Thyroid gland (tissue), 4 donors: ENCODE measurements at regions not wholly inside any gene's neighbourhood (a gene's known extent, or its start where the extent isn't known, plus 50 kb on each side); places are given as distances from the start of the nearest gene placed in this dataset.

Experiments
- DNase-seq, 2 donors: peaks; one replicate each; pipeline ENCODE4 v3.0.0-alpha.2; 2019
- H3K27ac ChIP-seq, 3 donors: fragments of 200-600 bp; sonication (generic); 1 replicate in 2 of 3; 2 replicates in 1 of 3; pipeline ENCODE4 v1.5.1; 2016 to 2019; ENCODE audit warnings: mild to moderate bottlenecking in 1 of 3, moderate library complexity in 1 of 3
- H3K27me3 ChIP-seq: fragments of 200-600 bp; sonication (generic); one replicate; pipeline ENCODE4 v1.5.1; 2019
- H3K36me3 ChIP-seq, 2 donors: fragments of 200-600 bp; sonication (generic); one replicate each; pipeline ENCODE4 v1.5.1; 2016 to 2019
- H3K4me1 ChIP-seq, 2 donors: fragments of 200-600 bp; sonication (generic); one replicate each; pipeline ENCODE4 v1.5.1; 2017 to 2019
- H3K4me3 ChIP-seq, 3 donors: fragments of 200-600 bp; sonication (generic); replicated peaks in 1 of 3; 1 replicate in 2 of 3; 2 replicates in 1 of 3; pipeline ENCODE4 v1.5.1; 2016; ENCODE audit warnings: mild to moderate bottlenecking in 1 of 3
- H3K9me3 ChIP-seq: fragments of 200-600 bp; sonication (generic); one replicate; pipeline ENCODE4 v1.5.1; 2017
- POLR2A ChIP-seq, 2 donors: fragments of 450-650 bp; IDR thresholded peaks; one replicate each; pipeline ENCODE4 v1.6.1; 2017; ENCODE audit warnings: antibody characterized with exemption in 2 of 2, mild to moderate bottlenecking in 2 of 2, moderate library complexity in 1 of 2
- WGBS, 2 donors: methylation state at CpG; one replicate each; pipeline ENCODE4 v1.1.5; 2017; 5-methylcytosine and 5-hydroxymethylcytosine counted together
- intact Hi-C: fragments of 100-400 bp; cut with DNase I; formaldehyde crosslinking; loops from one replicate; pipeline ENCODE4 v1.15.1; 2023
- TF ChIP-seq, protein P1 (sequence below), 6 experiments: fragments of 200-600 bp in 3 of 6; fragments of 450-650 bp in 3 of 6; sonication (generic) in 3 of 6; IDR thresholded peaks; one replicate each; pipeline ENCODE4 v1.5.1; 2016 to 2019; ENCODE audit warnings: antibody characterized with exemption in 6 of 6, mild to moderate bottlenecking in 2 of 6, inconsistent platforms in 1 of 6, moderate library complexity in 1 of 6

GRCh38 chr3:130609166-130609979, 92.4 kb downstream of the COL6A6 start:
- H3K27me3 ChIP-seq: no peaks in the 10 kb centered on the region
- intact Hi-C loops: no loop called here
- 11 to 20% methylated on average over 3 of the region's 3 CpGs for WGBS, 2 donors
- no peak overlapping the region for H3K4me3 ChIP-seq
- H3K36me3 ChIP-seq: no peaks in the 10 kb centered on the region
- TF ChIP-seq POLR2A (IDR thresholded peaks at IDR 0.05): no peak
- TF ChIP-seq, protein P1, sequence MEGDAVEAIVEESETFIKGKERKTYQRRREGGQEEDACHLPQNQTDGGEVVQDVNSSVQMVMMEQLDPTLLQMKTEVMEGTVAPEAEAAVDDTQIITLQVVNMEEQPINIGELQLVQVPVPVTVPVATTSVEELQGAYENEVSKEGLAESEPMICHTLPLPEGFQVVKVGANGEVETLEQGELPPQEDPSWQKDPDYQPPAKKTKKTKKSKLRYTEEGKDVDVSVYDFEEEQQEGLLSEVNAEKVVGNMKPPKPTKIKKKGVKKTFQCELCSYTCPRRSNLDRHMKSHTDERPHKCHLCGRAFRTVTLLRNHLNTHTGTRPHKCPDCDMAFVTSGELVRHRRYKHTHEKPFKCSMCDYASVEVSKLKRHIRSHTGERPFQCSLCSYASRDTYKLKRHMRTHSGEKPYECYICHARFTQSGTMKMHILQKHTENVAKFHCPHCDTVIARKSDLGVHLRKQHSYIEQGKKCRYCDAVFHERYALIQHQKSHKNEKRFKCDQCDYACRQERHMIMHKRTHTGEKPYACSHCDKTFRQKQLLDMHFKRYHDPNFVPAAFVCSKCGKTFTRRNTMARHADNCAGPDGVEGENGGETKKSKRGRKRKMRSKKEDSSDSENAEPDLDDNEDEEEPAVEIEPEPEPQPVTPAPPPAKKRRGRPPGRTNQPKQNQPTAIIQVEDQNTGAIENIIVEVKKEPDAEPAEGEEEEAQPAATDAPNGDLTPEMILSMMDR (IDR thresholded peaks at IDR 0.05): no peak
- H3K4me1 ChIP-seq: peaks cover 0 to 13% of the 10 kb centered on the region in 2 donors
- H3K27ac ChIP-seq: peak overlapping the region in 2 of 3 donors; percentile 64 to 76
- no peaks in the 10 kb centered on the region for H3K9me3 ChIP-seq
- DNase-seq: peak; percentile 48 to 50

DNA sequence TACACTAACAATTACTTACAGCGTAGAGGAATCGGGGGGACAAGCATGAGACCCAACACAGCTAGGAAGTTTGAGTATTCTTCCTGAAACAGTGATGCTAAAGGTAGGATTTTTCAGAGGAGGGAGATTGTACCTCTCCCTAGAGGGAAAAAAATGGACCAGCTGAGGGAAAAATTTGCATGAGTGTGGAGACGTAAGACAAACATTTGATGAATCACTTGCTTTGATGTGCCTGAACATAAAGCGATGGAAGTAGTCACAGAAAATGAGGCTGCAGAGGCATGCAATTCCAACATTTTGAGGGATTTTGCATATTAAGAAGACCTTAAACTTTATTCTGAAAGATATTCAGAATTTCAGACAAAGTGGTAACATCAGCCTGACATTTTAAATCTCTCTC, 102.2 kb downstream of the COL6A6 start:
- no peak for DNase-seq
- H3K27ac ChIP-seq: no peak overlapping the region
- no peaks in the 10 kb centered on the region for H3K9me3 ChIP-seq
- H3K27me3 ChIP-seq: no peaks in the 10 kb centered on the region
- H3K4me1 ChIP-seq: no peaks in the 10 kb centered on the region
- intact Hi-C loops: no loop called here
- no peaks in the 10 kb centered on the region for H3K36me3 ChIP-seq
- 93 to 94% methylated on average over 4 of the region's 4 CpGs for WGBS, 2 donors
- H3K4me3 ChIP-seq: no peak overlapping the region
- TF ChIP-seq, protein P1 (IDR thresholded peaks at IDR 0.05): no peak
- TF ChIP-seq POLR2A (IDR thresholded peaks at IDR 0.05): no peak

DNA sequence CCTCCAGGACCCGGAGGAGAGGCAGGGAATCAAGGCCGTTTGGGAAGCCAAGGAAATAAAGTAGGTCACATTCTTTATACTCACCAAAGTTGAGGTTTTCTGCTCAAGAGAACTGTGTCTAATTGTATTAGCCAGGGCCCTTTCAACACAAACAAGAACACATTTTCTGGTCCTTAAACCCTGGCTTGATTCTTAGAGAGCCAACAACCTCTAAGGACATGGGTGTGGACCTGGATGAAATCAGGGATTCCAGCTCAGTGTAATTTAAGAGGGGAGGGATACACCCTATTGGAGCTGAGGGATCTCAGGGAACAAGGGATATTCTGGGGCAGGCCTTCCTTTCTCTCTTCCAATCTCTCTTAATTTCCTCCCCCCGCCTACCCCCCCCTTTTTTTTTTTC, 104.8 kb downstream of the COL6A6 start:
- TF ChIP-seq, protein P1 (IDR thresholded peaks at IDR 0.05): no peak
- no peak for TF ChIP-seq POLR2A (IDR thresholded peaks at IDR 0.05)
- no peak overlapping the region for H3K4me3 ChIP-seq
- no peak for DNase-seq
- peaks cover 4 to 10% of the 10 kb centered on the region in 2 donors for H3K4me1 ChIP-seq
- WGBS, 2 donors: 41 to 45% methylated on average over 3 of the region's 3 CpGs
- H3K27me3 ChIP-seq: no peaks in the 10 kb centered on the region
- no peaks in the 10 kb centered on the region for H3K36me3 ChIP-seq
- H3K27ac ChIP-seq: no peak overlapping the region
- intact Hi-C loops: no loop called here
- H3K9me3 ChIP-seq: no peaks in the 10 kb centered on the region

DNA sequence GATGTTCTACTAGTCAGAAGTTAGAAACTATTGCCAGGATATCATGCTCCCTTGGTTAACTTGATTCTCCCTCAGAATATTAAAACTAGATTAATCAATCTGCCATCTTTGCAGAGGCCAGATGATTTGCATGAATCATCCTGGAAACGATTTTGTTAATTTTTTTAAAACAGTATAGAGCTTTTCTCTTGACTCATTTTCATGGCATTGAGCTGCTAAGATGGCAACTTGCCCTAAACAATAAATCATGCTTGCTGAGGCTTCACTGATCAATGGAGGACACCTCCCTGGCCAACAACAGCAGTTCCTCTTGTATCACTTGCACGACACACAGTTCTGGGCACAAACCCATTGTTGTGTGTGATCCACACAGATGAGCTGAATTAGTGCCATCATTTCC, 109.1 kb downstream of the COL6A6 start:
- Histone ChIP-seq H3K4me1 (peaks cover 15 to 17% of the 10 kb centered on the region in 2 donors), H3K36me3 (no peaks in the 10 kb centered on the region), H3K27me3 (no peaks in the 10 kb centered on the region), H3K27ac (peak overlapping the region in 1 of 3 donors; percentile 68), H3K4me3 (no peak overlapping the region), H3K9me3 (no peaks in the 10 kb centered on the region)
- no peak for TF ChIP-seq POLR2A (IDR thresholded peaks at IDR 0.05)
- intact Hi-C loops: no loop called here
- WGBS, 2 donors: 73 to 77% methylated on average over 2 of the region's 2 CpGs
- no peak for DNase-seq

GRCh38 chr3:130627143-130627855, 110.3 kb downstream of the COL6A6 start:
- WGBS, 2 donors: 37 to 38% methylated on average over 4 of the region's 4 CpGs
- Histone ChIP-seq H3K4me1 (peaks cover 15 to 17% of the 10 kb centered on the region in 2 donors), H3K4me3 (no peak overlapping the region), H3K27ac (peak overlapping the region; percentile 18 to 68 (median 46)), H3K9me3 (no peaks in the 10 kb centered on the region), H3K36me3 (no peaks in the 10 kb centered on the region), H3K27me3 (no peaks in the 10 kb centered on the region)
- DNase-seq: peak; percentile 19 to 25
- intact Hi-C loops: no loop called here
- TF ChIP-seq, protein P1 (IDR thresholded peaks at IDR 0.05): no peak
- TF ChIP-seq POLR2A (IDR thresholded peaks at IDR 0.05): no peak
